CD4-positive, alpha-beta T cell treated with Interleukin-2 at 100 ng/mL for 4 hours (primary cell): ENCODE measurements at regions not wholly inside any gene's neighbourhood (a gene's known extent, or its start where the extent isn't known, plus 50 kb on each side); places are given as distances from the start of the nearest gene placed in this dataset.
"Not testable (repeated sequence)": the region's sequence is repeated elsewhere in the genome, so short reads cannot be mapped to it uniquely, and the experiment has no call there.

Experiments used
- DNase-seq: peaks from one replicate; pipeline ENCODE4 v3.0.0-alpha.2; 2020; ENCODE audit warnings: low spot score

DNA sequence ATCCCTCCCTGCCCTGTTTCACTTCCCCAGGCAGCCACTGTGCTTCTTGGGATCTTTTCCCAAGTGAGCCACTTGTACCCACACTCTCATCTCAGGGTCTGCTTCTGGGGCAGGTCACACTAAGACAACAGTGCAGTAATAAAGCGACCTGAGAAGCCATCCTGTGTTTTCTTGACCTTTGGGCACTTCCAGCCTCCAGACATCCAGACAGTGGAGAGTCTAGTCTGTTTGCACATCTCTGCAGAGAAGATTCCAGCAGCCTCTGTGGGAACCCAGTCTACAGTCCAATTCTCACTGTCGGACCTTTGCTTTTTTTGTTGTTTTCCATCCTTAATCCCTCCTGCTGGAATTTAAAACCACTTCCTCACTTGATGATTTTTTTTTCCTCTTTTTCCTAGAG is 50.3 kb upstream of the ATP6AP2 start:
- no peak for DNase-seq

DNA sequence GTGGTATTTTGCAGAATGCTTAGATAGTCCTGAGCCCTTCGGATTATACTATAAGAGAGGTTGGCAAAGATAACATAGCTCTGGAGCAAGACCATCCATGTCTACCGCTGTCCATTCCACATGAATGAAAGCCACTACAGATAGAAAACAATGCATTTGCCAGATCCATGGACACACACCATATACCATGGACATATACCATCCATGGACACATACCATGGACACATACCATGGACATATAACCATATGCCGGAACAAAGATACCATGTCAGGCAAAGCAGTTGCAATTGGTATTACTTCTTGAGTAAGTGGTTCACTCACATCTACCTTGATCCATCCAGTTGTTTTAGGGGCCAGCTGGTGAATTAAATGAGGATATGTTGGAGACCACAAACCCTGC is 53.2 kb upstream of the ATP6AP2 start:
- DNase-seq: no peak

DNA sequence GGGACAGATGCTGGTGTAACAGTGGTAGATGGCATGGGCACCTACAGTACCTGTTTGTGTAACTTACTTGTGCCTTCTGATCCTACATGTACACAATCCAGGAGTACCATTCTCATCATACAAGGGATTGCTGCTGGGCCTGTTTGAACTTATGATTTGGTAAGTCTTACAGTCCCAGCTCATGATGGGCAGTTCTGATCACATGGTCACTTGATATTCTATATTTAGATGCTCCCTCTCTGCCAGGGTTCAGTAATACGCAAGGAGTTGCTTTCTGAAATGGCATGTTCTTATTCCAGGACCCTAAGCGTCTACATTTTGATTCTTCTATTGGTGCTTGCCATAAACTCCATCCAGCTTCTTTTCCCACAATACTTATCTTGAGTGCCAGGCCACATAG is 54.4 kb upstream of the ATP6AP2 start:
- no peak for DNase-seq

DNA sequence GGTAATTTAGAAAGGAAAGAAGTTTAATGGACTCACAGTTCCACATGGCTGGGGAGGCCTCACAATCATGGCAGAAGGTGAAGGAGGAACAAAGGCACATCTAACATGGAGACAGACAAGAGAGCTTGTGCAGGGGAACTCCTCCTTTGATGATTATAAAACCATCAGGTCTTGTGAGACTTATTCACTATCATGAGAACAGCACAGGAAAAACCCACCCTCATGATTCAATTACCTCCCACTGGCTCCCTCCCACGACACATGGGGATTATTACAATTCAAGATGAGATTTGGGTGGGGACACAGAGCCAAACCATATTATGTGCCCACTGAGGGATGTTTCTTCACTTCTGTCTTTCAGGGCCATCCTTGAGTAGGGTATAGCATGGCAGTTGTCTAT is 54.9 kb upstream of the ATP6AP2 start:
- not testable (repeated sequence) for DNase-seq

DNA sequence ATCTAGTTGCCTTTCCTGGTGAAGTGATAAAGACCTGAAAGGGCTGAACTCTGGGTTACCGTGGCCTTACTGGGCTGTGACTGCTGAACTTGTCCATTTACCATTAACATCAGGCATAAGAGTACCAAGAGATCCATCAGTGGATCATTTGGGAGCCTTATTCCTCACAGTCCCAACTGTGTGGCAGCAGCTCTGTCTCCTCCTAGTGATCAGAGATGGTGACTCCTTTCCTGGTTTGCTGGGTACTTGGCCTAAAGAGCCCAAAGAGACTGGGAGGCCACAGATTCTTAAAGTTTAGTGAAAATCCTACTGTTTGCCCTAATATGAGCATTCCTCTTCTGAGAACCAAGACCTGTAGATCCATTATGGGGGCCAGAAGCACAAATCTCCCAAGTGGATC is 56.3 kb upstream of the ATP6AP2 start:
- DNase-seq: no peak

- no peak for DNase-seq
These were observed 56.9 kb upstream of the ATP6AP2 start for GRCh38 chrX:40523852-40524251.

DNA sequence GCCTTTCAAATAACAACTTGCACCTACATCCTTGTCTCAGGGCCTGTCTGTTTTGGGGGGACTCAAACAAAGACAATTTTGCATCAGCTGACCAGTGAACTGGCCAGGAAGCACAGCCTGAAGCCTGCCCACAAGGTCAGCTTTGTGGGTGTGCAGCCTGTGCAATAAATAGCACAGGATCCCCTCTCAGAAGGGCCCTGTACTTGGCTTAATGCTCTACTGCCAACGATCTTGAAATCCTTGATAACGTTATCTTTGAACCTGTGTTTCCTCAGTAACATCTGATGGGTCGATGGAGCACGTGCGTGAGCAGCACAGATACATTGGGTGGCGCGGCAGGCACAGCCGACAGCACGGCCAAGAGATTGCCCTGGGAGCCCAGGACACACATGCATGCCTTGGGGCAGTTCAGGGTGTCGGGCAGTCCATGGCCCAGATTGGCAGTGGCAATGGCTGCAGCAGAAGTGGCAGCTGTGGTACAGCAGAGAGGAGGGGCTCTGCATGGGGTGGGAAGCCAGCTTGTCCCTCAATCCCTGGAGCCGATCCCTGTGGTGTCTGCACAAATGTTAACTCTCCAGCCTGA is 58.8 kb upstream of the ATP6AP2 start:
- no peak for DNase-seq

DNA sequence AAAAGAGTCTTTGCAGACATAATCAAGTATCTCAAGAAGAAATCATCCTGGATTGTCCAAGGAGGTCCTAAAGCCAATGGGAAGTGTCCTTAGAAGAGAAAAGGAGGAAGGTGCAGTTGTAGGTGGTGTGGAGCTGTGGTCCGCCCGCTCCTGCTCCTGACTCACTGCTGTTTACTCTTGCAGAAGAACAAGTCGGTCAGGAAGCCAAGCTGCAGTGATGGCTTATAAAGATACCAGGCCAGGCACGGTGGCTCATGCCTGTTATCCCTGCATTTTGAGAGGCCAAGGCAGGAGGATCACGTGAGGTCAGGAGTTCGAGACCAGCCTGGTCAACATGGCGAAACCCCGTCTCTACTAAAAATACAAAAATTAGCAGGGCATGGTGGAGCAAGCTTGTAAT is 66.4 kb upstream of the ATP6AP2 start:
- DNase-seq: no peak

GRCh38 chrX:40513835-40514234 is 66.9 kb upstream of the ATP6AP2 start:
- no peak for DNase-seq

GRCh38 chrX:40513012-40513411 is 67.8 kb upstream of the ATP6AP2 start:
- DNase-seq: no peak

DNA sequence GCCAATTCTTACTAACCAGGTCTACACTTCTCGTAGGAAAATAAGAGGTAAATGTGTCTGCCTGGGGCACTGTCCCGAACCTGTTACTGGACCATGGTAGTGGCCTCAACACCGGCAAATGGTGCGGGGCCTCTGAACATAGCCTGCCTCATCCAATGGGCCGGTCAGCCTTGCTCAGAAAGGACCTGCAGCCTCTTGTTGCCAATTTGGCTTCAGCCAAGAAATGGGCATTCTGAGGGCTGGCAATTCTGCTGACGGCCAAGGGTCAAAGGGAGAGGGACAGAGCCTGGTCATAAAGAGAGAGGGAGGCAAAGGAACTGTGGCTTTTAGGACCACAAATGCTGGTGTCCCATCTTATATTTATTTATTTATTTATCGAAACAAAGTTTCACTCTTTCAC is 69.5 kb upstream of the ATP6AP2 start:
- no peak for DNase-seq

- DNase-seq: no peak
These were observed 72.2 kb upstream of the ATP6AP2 start for GRCh38 chrX:40508560-40508959.

DNA sequence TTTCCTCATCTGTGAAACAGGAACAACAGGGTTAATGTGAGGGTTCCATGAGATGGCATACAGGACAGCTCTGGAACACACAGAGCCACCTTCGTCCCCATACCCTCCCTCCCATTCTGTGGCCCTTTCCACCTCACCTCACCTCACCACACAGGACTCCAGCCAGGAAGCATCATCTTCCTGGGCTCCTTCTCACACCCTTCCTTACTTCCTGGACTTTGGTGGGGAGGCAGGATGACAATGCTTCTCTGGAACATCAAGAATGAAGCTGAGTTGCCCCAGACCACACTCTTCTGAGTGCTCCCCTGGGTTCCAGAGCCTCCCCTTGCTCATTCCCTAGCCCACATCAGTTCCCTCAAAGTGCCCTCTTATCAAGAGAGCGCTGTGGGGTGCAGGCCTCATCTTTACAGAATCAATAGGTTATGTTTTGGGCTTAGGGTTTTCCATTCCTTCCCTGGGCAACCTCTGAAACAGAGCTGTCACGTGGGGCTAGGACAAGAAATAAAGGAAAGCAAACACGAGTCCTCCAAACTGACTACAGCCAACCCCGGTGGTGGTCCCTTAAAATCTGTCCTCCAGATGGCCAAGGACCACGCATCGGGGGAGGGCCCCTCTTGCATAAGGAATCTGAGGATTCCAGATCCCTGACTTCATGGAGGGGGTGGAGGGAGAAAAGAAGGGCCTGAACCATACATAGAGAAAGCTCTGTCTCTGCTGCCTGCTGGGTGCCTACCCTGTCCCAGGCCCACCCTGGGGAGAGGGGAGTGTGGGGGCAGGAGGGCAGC is 74.4 kb upstream of the ATP6AP2 start:
- DNase-seq: no peak

DNA sequence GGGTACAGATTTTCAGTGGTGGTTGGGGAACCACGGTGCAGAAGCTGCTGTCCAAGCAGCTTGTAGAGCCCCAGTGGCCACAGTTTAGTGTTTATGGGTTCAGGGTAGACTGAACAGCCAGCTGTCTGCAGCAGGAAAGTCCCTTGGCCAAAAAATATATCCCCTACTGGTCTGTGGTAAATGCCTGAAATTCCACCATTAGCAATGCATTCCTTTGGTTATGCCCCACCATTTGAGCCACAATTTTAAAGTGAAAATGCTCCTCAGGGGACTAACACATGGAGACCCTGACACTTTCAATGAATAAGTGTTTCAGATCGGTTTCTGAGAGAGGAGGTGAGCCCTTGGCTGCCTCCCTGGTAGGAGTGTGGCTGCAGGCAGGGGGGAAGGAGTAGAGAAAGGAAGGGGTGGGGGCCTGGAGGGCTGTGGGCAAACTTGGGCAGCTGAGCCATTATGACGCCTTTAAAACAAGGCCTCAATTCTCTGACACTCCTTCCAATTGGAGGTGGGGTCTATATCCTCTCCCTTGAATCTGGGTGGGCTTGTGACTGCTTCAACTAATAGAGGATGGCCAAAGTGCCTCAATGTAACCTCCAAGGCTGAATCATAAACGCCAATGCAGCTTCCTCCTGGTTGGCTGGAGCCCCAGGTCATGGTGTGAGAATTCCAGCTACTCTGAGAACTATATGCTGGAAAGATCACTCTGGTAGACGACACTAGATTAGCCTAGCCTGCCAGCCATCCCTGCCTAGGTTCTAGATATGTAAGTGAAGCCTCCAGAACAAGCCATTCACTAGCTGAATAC is 75.8 kb upstream of the ATP6AP2 start:
- no peak for DNase-seq

- no peak for DNase-seq
These were observed 77.7 kb upstream of the ATP6AP2 start for GRCh38 chrX:40503094-40503493.

DNA sequence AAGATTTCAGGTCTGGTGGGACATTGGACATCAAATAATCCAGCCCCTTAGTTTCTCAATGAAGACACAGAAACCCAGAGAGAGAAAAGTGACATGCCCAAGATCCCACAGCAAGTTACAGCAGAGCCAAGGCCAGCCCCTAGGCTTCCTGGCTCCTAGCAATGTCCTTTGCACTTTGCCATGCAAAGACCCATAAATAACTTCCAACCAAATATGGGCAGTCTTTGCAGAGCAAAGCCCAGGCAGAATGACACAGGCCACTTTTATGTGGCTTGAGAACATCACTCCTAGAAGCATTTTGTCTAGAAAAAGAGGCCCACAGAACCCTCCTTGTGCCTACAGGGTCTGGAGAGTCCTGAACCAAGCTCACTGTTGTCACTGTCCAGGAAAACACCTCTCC is 78.1 kb upstream of the ATP6AP2 start:
- no peak for DNase-seq

DNA sequence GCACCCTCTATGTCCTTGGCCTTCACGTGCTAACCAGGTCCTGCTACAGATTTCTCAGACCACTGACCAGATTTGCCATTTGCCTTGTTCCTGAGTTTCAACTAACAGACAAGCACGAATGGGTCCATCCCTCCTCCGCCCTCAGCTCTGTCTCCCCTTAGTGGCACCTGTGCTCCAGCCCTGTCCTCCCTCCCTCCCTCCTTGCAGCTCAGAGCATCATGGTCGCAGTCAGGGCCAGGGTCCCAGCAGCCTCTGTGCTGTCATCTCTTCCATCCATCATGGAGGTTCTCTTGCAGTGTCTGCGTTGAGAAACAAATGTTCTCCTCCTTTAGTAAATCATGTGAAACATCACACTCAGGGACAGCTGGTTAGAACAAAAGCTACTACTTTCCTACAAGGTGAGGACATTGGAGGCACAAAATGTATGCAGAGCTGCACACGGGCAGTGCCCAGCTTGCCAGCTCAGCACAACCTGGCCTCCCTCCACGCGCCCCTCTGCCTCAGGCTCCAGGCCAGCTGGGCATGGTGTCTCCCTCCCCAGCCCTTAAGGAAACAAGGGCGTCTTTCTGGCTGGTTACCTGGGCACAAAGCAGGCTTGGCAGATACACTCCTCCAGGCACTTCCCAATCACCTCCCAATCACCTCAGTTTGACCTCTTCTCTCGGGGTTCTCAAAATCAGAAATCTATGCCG is 79.5 kb upstream of the ATP6AP2 start:
- DNase-seq: no peak

GRCh38 chrX:40496728-40497127 is 84.0 kb upstream of the ATP6AP2 start:
- DNase-seq: no peak

DNA sequence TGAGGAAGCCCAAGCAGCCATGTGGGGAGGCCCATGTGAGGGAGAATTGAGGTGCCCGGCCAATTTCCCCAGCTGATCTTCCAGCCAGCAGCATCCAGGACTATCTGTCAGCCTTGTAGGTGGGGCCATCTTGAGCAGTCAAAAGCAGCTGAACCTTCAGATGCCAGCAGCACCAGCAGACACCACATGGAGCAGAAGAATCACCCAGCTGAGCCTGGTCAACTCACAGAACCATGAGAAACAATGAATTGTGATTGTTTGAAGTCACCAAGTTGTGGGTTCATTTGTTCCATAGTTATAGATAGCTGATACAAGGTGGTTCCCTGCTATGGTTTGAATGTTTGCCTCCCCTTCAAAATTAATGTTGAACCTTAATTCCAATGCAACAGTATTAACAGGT is 85.1 kb upstream of the ATP6AP2 start:
- DNase-seq: no peak

- no peak for DNase-seq
These were observed 86.8 kb upstream of the ATP6AP2 start for GRCh38 chrX:40494005-40494404.

DNA sequence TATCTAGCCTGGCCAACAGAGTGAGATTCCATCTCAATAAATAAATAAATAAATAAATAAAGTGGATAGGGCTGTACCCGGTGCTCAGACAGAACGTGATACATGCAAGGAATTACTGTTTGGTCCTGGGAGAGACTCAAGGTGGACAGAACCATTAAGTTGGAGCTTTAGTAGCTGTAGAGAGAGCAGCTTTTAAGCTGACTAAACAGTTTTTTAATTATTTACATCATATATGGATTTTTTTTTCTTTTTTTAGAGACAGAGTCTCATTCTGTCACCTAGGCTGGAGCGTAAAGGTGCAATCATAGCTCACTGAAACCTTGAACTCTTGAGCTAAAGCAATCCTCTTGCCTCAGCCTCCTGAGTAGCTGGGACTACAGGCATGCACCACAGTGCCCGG is 92.5 kb upstream of the ATP6AP2 start:
- no peak for DNase-seq

DNA sequence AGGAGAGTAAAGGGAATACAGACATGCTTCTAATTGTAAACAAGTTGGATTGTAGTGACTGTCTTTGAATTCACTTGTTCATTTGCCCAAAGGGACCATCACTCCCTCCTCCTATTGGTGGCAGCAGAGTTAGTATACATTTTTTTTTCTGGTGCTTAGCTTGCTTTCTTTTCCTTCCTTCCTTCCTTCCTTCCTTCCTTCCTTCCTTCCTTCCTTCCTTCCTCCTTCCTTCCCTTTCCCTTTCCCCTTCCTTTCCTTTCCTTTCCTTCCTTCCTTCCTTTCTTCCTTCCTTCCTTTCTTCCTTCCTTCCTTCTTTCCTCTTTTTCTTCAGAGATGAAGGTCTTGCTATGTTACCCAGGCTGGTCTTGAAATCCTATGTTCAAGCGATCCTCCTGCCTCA is 94.8 kb upstream of the ATP6AP2 start:
- DNase-seq: no peak
